ENCODE measurements at regions not wholly inside any gene's neighbourhood (a gene's known extent, or its start where the extent isn't known, plus 50 kb on each side); places are given as distances from the start of the nearest gene placed in this dataset.

DNA sequence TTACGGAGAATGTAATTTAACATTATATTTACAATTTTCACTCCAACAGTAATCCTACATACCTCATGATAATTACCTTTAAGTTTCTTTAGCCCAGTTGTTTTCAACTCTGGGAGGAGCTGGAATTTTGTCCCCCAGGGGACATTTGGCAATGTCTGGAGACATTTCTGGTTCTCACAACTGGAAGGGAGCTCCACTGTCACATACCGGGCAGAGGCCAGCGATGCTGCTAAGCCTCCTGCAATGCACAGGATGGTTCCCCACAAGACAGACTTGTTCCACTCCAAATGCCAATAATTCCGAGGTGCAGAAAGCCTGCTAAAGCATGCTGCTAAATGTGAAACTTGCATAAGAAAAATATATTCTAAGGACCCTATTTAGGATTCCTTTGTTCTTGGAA lies 251.1 kb upstream of the IRX5 start:
- TF ChIP-seq, protein P1, sequence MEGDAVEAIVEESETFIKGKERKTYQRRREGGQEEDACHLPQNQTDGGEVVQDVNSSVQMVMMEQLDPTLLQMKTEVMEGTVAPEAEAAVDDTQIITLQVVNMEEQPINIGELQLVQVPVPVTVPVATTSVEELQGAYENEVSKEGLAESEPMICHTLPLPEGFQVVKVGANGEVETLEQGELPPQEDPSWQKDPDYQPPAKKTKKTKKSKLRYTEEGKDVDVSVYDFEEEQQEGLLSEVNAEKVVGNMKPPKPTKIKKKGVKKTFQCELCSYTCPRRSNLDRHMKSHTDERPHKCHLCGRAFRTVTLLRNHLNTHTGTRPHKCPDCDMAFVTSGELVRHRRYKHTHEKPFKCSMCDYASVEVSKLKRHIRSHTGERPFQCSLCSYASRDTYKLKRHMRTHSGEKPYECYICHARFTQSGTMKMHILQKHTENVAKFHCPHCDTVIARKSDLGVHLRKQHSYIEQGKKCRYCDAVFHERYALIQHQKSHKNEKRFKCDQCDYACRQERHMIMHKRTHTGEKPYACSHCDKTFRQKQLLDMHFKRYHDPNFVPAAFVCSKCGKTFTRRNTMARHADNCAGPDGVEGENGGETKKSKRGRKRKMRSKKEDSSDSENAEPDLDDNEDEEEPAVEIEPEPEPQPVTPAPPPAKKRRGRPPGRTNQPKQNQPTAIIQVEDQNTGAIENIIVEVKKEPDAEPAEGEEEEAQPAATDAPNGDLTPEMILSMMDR (IDR thresholded peaks at IDR 0.05; ENCODE audit: insufficient read depth, missing control alignments): no peak
- DNase-seq (ENCODE audit: insufficient read length, low spot score) (no peak), FAIRE-seq (no peak)

DNA sequence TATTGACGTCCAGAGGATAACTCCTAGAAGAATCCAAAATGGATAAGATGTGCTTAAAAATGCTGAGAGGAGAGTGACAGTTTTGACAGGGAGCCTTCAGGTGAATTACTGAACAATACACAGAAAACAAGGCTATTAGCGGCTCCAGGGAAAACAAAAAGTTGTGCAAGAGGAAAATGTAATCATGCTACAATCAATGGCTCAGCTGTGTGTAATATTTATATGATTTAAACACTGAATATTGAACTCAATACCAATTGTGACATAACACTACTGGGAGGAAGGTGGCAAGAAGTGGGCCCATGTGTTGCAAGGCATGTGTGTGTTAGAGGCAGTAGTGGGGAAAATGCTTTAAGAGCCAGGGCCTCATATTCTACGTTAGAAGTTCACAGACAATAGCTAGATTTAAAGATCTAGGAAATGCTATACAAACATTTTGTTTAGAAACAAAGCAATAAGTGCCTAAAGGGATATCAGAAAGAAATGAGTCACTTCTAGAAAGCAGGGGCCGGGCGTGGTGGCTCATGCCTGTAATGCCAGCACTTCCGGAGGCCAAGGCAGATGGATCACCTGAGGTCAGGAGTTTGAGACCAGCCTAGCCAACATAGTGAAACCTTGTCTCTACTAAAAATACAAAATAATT lies 253.2 kb upstream of the IRX5 start:
- no peak for DNase-seq (ENCODE audit: insufficient read length, low spot score)
- no peak for FAIRE-seq
- TF ChIP-seq, protein P1 (IDR thresholded peaks at IDR 0.05; ENCODE audit: insufficient read depth, missing control alignments): no peak

DNA sequence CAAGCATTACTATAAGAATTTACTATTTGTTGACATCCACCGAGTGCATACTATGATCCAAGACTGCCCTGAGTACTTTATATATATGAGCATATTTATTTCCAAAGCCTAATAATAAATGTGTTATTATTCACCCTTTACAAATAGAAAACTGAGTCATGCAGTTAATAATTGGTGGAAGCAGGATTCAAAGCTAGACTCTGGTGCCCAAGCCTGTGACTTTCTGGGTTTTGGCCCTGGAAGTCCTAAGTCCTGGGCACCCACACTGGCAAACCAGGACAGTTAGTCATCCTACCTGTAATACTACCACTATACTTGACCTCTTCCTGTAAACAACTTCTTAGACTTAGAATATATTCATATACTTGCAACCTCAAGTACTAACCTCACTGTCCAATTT lies 257.4 kb upstream of the IRX5 start:
- no peak for DNase-seq (ENCODE audit: insufficient read length, low spot score)
- no peak for FAIRE-seq
- TF ChIP-seq, protein P1 (IDR thresholded peaks at IDR 0.05; ENCODE audit: insufficient read depth, missing control alignments): no peak

DNA sequence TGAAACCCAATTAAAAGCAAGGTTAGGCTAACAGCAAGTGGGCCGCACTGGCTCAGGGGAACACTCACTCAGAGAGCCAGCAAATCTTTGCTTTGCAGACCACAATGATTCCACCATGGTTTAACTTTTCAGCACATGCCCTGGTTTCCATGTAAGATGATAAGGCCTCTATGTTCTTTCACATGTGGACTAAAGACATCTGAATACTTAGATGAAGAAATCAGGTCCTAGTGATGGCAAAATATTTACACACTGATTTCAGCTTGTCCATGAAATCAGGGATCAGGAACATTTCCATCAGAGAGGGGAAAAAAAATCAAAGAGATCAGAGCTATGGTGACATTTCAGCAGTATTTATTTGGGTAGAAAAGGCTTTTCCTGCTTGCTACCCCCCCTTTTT lies 258.2 kb upstream of the IRX5 start:
- FAIRE-seq: no peak
- TF ChIP-seq, protein P1 (IDR thresholded peaks at IDR 0.05; ENCODE audit: insufficient read depth, missing control alignments): no peak

DNA sequence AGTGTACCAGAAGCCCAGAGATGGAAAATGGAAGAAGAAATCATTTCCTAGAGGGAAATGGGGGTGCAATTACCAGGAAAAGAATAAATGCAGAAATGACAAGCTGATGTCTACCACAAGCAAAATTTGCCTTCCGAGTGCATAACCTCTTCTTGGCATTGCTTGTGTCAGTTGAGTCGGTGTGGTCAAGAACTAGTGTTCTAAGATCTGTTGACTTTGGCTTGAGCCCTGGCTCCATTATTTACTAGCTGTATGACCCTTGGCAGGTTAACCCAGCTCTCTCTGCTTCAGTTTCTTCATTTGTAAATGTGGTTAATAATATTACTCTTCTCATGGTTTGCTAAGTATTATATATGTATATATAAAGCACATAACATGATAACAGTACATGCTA lies 273.0 kb upstream of the IRX5 start:
- DNase-seq (ENCODE audit: insufficient read length, low spot score) (no peak), FAIRE-seq (no peak)
- TF ChIP-seq, protein P1 (IDR thresholded peaks at IDR 0.05; ENCODE audit: insufficient read depth, missing control alignments): no peak

More for the DNA sequence above, 258.2 kb upstream of the IRX5 start:
- DNase-seq (ENCODE audit: insufficient read length, low spot score): no peak

DNA sequence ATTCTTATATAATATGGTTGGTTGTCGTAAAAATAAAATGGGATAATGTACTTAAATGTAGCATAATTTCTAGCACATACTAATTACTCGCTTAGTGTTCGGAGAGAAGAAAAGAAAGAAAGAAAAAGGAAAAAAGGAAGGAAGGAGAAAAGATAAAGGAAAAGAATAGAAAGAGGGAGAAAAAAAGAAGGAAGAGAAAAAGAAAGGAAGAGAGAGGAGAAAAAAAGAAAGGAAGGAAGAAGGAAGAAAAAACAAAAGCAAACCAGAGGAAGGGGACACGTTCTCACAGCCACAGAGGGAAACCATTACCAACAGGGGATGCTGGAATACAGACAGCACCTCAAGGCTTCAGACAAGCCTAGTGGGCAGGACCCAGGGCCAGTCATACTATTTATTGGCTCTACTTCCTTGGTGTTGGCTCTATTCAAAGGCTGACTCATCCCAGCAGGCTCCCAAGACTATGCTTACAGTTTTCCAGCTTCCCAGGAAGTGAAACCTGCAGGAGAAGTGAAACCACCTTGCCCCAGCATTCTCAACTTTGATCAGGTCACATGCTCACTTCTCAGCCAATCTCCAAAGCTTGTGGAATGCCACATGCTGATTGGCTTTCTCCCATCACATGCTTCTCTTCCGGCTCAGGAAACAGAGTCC lies 273.5 kb upstream of the IRX5 start:
- FAIRE-seq (no peak), DNase-seq (ENCODE audit: insufficient read length, low spot score) (no peak)
- TF ChIP-seq, protein P1 (IDR thresholded peaks at IDR 0.05; ENCODE audit: insufficient read depth, missing control alignments): no peak

DNA sequence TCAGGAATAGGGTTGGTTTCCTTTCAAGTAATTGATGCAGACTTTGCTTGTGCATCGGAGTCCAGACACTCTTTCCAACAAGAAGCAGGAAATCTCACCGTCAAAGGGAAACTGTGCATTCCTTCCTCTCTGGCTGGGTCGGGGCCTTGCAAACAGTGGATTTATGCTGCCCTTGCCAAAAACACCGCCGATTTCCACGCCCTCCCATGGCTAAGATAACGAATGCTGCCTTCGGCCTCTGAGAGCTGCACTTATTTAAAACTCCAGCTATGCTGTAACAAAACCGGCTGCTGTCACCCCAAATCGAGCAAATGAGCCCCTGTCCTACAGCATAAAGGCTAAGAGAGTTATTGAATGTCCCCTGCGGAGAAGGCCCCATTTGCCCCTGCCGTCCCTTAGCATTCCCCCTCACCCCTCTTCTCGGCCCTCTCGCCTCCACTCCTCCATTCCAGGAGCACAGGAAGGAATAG lies 275.5 kb upstream of the IRX5 start:
- DNase-seq (ENCODE audit: insufficient read length, low spot score) (no peak), FAIRE-seq (no peak)
- TF ChIP-seq, protein P1 (IDR thresholded peaks at IDR 0.05; ENCODE audit: insufficient read depth, missing control alignments): no peak
